Inflammatory macrophage treated with lipopolysaccharide for 4 hours (primary cell): ENCODE measurements at regions not wholly inside any gene's neighbourhood (a gene's known extent, or its start where the extent isn't known, plus 50 kb on each side); places are given as distances from the start of the nearest gene placed in this dataset.
"Not testable (repeated sequence)": the region's sequence is repeated elsewhere in the genome, so short reads cannot be mapped to it uniquely, and the experiment has no call there.

ENCODE experiments used
- DNase-seq: peaks from one replicate; pipeline ENCODE4 v3.0.0-alpha.2; 2020

GRCh38 chr6:132025468-132025867, 74.3 kb upstream of the CCN2 start:
- no peak for DNase-seq

- DNase-seq, result no peak
Observed at GRCh38 chr6:132023490-132023889, 72.3 kb upstream of the CCN2 start.

GRCh38 chr6:132021552-132022375, 70.6 kb upstream of the CCN2 start:
- no peak for DNase-seq

- not testable (repeated sequence) for DNase-seq
Observed at GRCh38 chr6:132020918-132021317, 69.7 kb upstream of the CCN2 start.

- DNase-seq, result no peak
Observed at GRCh38 chr6:132020138-132020581, 69.0 kb upstream of the CCN2 start.

- DNase-seq, result no peak
Observed at GRCh38 chr6:132019586-132019985, 68.4 kb upstream of the CCN2 start.

GRCh38 chr6:132017942-132018341, 66.8 kb upstream of the CCN2 start:
- no peak for DNase-seq

- no peak for DNase-seq
Observed at GRCh38 chr6:132016396-132016795, 65.2 kb upstream of the CCN2 start.

GRCh38 chr6:132011582-132011981, 60.4 kb upstream of the CCN2 start:
- no peak for DNase-seq

GRCh38 chr6:132009175-132009574, 58.0 kb upstream of the CCN2 start:
- no peak for DNase-seq

GRCh38 chr6:132007474-132008190, 56.5 kb upstream of the CCN2 start:
- DNase-seq, result no peak

- peak; percentile 39 for DNase-seq
Observed at GRCh38 chr6:132005178-132005577, 54.0 kb upstream of the CCN2 start.

- DNase-seq, result peak; percentile 51
Observed at GRCh38 chr6:132004668-132005067, 53.5 kb upstream of the CCN2 start.

GRCh38 chr6:132003516-132004178, 52.5 kb upstream of the CCN2 start:
- no peak for DNase-seq
